ENCODE measurements at regions not wholly inside any gene's neighbourhood (a gene's known extent, or its start where the extent isn't known, plus 50 kb on each side); places are given as distances from the start of the nearest gene placed in this dataset.

- TF ChIP-seq EZH2phosphoT487 (IDR thresholded peaks at IDR 0.05; ENCODE audit: borderline replicate concordance, low read length) (no peak), CTCF (IDR thresholded peaks at IDR 0.05; ENCODE audit: low read depth, low read length, poor library complexity, severe bottlenecking) (no peak)
- Histone ChIP-seq H4K20me1 (ENCODE audit: control insufficient read depth, insufficient read depth, low read depth, low read length) (no peaks in the 10 kb centered on the region), H3K27me3 (ENCODE audit: control insufficient read depth, low read length) (no peaks in the 10 kb centered on the region), H3K27ac (ENCODE audit: low read depth, low read length) (no peak overlapping the region), H3K9me2 (replicated peaks; ENCODE audit: control insufficient read depth, low read length) (no peaks in the 10 kb centered on the region), H3K4me3 (ENCODE audit: low read length) (no peak overlapping the region), H3K4me2 (ENCODE audit: low read length) (no peak overlapping the region), H3K36me3 (ENCODE audit: control insufficient read depth, low read length) (no peaks in the 10 kb centered on the region), H3K79me2 (ENCODE audit: control insufficient read depth, low read length) (no peaks in the 10 kb centered on the region), H3K4me1 (ENCODE audit: control insufficient read depth, low read length) (no peaks in the 10 kb centered on the region), H3F3A (ENCODE audit: control insufficient read depth, insufficient read depth) (no peaks in the 10 kb centered on the region), H3K9me3 (ENCODE audit: control insufficient read depth, insufficient read depth, low read length) (no peaks in the 10 kb centered on the region)
Measured at GRCh38 chr9:108688051-108688450, 167.7 kb downstream of the ACTL7B start.

DNA sequence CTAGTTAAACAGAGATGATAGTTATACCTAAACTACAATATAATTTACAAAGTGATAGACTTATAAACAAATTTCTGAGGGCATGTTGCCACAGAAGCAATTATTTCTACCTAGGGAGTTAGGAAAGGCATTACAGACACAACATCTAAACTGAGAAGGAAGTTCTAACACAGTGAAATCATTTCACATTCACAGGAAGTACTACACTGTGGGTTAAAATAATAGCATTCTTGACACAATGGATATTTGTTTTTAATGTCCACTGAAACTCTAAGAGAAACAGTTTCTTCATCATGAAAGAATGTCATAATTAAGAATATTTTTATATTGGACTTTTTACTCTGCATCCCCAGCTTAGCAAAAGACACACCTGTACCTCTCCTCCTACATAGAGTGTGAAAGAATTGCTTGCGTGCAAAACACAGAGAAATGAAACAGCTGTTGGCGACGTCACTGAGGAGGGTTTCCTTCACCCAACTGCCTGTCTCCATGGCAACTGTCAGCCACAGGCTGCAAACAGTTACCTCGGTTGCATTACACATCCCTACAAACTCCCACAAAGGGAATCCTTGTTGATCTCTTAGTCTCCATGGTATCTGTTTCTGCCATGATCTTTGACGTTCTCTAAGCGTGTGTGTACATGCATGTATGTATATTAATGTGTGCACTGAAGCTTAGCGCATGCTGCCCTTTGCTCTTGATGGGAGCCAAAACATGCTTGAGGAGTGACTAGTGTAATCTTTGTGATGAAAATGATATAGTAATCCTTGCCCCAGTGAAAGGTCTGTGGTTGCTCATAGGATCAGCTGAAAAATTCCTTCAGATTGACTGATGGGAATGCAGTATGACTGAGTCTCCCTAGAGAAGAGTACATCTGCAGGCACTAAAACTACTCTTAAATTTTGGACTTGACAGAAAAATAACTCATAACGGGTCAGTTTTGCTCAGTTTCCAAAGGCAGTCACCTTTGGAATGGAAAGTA lies 168.5 kb downstream of the ACTL7B start:
- Histone ChIP-seq H3K36me3 (ENCODE audit: control insufficient read depth, low read length) (no peaks in the 10 kb centered on the region), H3K4me2 (ENCODE audit: low read length) (no peak overlapping the region), H3K4me1 (ENCODE audit: control insufficient read depth, low read length) (no peaks in the 10 kb centered on the region), H3K79me2 (ENCODE audit: control insufficient read depth, low read length) (no peaks in the 10 kb centered on the region), H3K4me3 (ENCODE audit: low read length) (no peak overlapping the region), H4K20me1 (ENCODE audit: control insufficient read depth, insufficient read depth, low read depth, low read length) (no peaks in the 10 kb centered on the region), H3K27ac (ENCODE audit: low read depth, low read length) (no peak overlapping the region), H3F3A (ENCODE audit: control insufficient read depth, insufficient read depth) (no peaks in the 10 kb centered on the region), H3K27me3 (ENCODE audit: control insufficient read depth, low read length) (no peaks in the 10 kb centered on the region), H3K9me3 (ENCODE audit: control insufficient read depth, insufficient read depth, low read length) (no peaks in the 10 kb centered on the region), H3K9me2 (replicated peaks; ENCODE audit: control insufficient read depth, low read length) (no peaks in the 10 kb centered on the region)
- no peak for TF ChIP-seq EZH2phosphoT487 (IDR thresholded peaks at IDR 0.05; ENCODE audit: borderline replicate concordance, low read length)
- no peak for TF ChIP-seq CTCF (IDR thresholded peaks at IDR 0.05; ENCODE audit: low read depth, low read length, poor library complexity, severe bottlenecking)

DNA sequence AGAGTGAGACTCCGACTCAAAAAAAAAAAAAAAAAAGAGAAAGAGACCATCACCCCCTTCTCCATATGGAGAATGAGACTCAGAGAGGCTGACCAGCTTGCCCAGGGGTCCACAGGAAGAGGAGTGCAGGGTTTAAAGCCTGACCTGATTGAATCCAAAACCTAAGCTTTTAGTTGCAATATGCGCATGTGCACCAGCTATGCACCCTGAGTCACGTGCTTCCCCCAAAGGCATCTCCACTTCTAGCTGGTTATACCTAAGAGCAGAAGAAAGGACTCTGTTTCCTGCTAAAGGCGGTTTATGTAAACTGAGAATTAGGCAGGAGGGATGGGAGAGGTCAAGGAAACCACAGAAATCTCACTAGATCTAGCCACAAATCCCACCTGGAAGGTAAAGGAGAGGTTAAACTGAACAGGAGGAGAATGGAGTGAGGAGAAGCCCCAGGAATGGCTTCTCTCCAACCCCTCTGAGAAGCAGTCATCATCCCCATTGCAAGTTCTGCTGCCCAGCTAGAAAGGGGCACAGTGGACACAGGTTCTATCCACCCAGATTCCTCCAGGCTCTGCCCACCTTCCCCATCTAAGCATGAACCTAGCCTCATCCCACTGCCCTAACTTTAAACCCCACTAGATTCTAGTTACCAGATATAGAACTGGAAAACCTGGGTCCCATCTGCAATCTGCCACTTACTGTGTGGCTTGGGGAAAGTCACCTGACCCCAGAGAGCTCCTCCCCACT lies 171.3 kb downstream of the ACTL7B start:
- H3K79me2 ChIP-seq (ENCODE audit: control insufficient read depth, low read length), result no peaks in the 10 kb centered on the region

More for the DNA sequence above, 171.3 kb downstream of the ACTL7B start:
- no peak overlapping the region for H3K4me2 ChIP-seq (ENCODE audit: low read length)
- H3K9me2 ChIP-seq (replicated peaks; ENCODE audit: control insufficient read depth, low read length), result no peaks in the 10 kb centered on the region
- H3K4me3 ChIP-seq (ENCODE audit: low read length), result no peak overlapping the region
- H3K4me1 ChIP-seq (ENCODE audit: control insufficient read depth, low read length), result no peaks in the 10 kb centered on the region
- H4K20me1 ChIP-seq (ENCODE audit: control insufficient read depth, insufficient read depth, low read depth, low read length), result no peaks in the 10 kb centered on the region
- no peak overlapping the region for H3K27ac ChIP-seq (ENCODE audit: low read depth, low read length)
- no peaks in the 10 kb centered on the region for H3K9me3 ChIP-seq (ENCODE audit: control insufficient read depth, insufficient read depth, low read length)
- TF ChIP-seq EZH2phosphoT487 (IDR thresholded peaks at IDR 0.05; ENCODE audit: borderline replicate concordance, low read length), result no peak
- TF ChIP-seq CTCF (IDR thresholded peaks at IDR 0.05; ENCODE audit: low read depth, low read length, poor library complexity, severe bottlenecking), result no peak
- no peaks in the 10 kb centered on the region for H3K27me3 ChIP-seq (ENCODE audit: control insufficient read depth, low read length)
- no peaks in the 10 kb centered on the region for H3F3A ChIP-seq (ENCODE audit: control insufficient read depth, insufficient read depth)
- H3K36me3 ChIP-seq (ENCODE audit: control insufficient read depth, low read length), result no peaks in the 10 kb centered on the region
